DOHH2 (cell line): ENCODE measurements at regions not wholly inside any gene's neighbourhood (a gene's known extent, or its start where the extent isn't known, plus 50 kb on each side); places are given as distances from the start of the nearest gene placed in this dataset.

Experiments used
- H3F3A ChIP-seq: fragments of 200-600 bp; sonication (generic), shearing (Covaris generic); 2 replicates; pipeline ENCODE4 v1.6.0; 2016; ENCODE audit warnings: antibody characterized with exemption, mild to moderate bottlenecking; ENCODE audit not compliant: control insufficient read depth, insufficient read depth
- H3K27ac ChIP-seq: fragments of 200-600 bp; sonication (generic); 2 replicates; pipeline ENCODE4 v1.5.1; 2014; ENCODE audit warnings: low read depth, mild to moderate bottlenecking, low read length, moderate library complexity
- H3K27me3 ChIP-seq: fragments of 200-600 bp; sonication (generic); 2 replicates; pipeline ENCODE4 v1.6.1; 2014; ENCODE audit warnings: mild to moderate bottlenecking, low read length, mixed read lengths; ENCODE audit not compliant: control insufficient read depth
- H3K36me3 ChIP-seq: fragments of 200-600 bp; sonication (generic); 2 replicates; pipeline ENCODE4 v1.6.1; 2014; ENCODE audit warnings: mild to moderate bottlenecking, low read length, moderate library complexity, mixed read lengths; ENCODE audit not compliant: control insufficient read depth
- H3K4me1 ChIP-seq: fragments of 200-600 bp; sonication (generic); 2 replicates; pipeline ENCODE4 v1.6.1; 2014; ENCODE audit warnings: mild to moderate bottlenecking, low read length, mixed read lengths; ENCODE audit not compliant: control insufficient read depth
- H3K4me2 ChIP-seq: fragments of 200-600 bp; sonication (generic); 2 replicates; pipeline ENCODE4 v1.6.0; 2014; ENCODE audit warnings: mild to moderate bottlenecking, low read length, moderate library complexity
- H3K4me3 ChIP-seq: fragments of 200-600 bp; sonication (generic); 2 replicates; pipeline ENCODE4 v1.5.1; 2014; ENCODE audit warnings: mild to moderate bottlenecking, low read length, mixed read lengths
- H3K79me2 ChIP-seq: fragments of 200-600 bp; sonication (generic); 2 replicates; pipeline ENCODE4 v1.6.1; 2014; ENCODE audit warnings: mild to moderate bottlenecking, low read length, mixed read lengths; ENCODE audit not compliant: control insufficient read depth
- H3K9me2 ChIP-seq: fragments of 200-600 bp; sonication (generic); replicated peaks from 2 replicates; pipeline ENCODE4 v1.6.1; 2014; ENCODE audit warnings: mild to moderate bottlenecking, low read length, mixed read lengths; ENCODE audit not compliant: control insufficient read depth
- H3K9me3 ChIP-seq: fragments of 200-600 bp; sonication (generic); 2 replicates; pipeline ENCODE4 v1.6.1; 2014; ENCODE audit warnings: antibody characterized with exemption, low read length, mixed read lengths; ENCODE audit not compliant: control insufficient read depth, insufficient read depth
- H4K20me1 ChIP-seq: fragments of 200-600 bp; sonication (generic); 2 replicates; pipeline ENCODE4 v1.6.0; 2014; ENCODE audit warnings: low read depth, mild to moderate bottlenecking, antibody characterized with exemption, low read length, moderate library complexity; ENCODE audit not compliant: control insufficient read depth, insufficient read depth
- CTCF ChIP-seq: fragments of 200-600 bp; sonication (generic); IDR thresholded peaks from one replicate; pipeline ENCODE4 v1.5.1; 2014; ENCODE audit warnings: antibody characterized with exemption, mild to moderate bottlenecking, low read depth, low read length; ENCODE audit not compliant: poor library complexity, severe bottlenecking
- EZH2phosphoT487 ChIP-seq: fragments of 200-600 bp; sonication (generic); IDR thresholded peaks from 2 replicates; pipeline ENCODE4 v1.6.1; 2017; ENCODE audit warnings: borderline replicate concordance, mild to moderate bottlenecking, antibody characterized with exemption, low read length, moderate library complexity, mixed read lengths

- Histone ChIP-seq H3K4me2 (peak overlapping the region; percentile 87), H3K79me2 (no peaks in the 10 kb centered on the region), H3K4me3 (peak overlapping the region; percentile 61), H3K9me2 (no peaks in the 10 kb centered on the region), H3K9me3 (no peaks in the 10 kb centered on the region), H3K27me3 (no peaks in the 10 kb centered on the region), H3K4me1 (peaks cover 34% of the 10 kb centered on the region), H3F3A (peaks cover 5% of the 10 kb centered on the region; the same call in 1 of the 2 replicates), H4K20me1 (no peaks in the 10 kb centered on the region), H3K36me3 (no peaks in the 10 kb centered on the region), H3K27ac (peak overlapping the region; percentile 66)
- TF ChIP-seq CTCF (no peak), EZH2phosphoT487 (no peak)
Observed at GRCh38 chr17:17403065-17403464, 73.7 kb upstream of the MED9 start.

- Histone ChIP-seq H3K36me3 (no peaks in the 10 kb centered on the region), H3K79me2 (no peaks in the 10 kb centered on the region), H3K9me3 (no peaks in the 10 kb centered on the region), H3K27ac (peak overlapping the region; percentile 66), H3K4me1 (peaks cover 34% of the 10 kb centered on the region), H4K20me1 (no peaks in the 10 kb centered on the region), H3K27me3 (no peaks in the 10 kb centered on the region), H3K4me2 (peak overlapping the region; percentile 87), H3K9me2 (no peaks in the 10 kb centered on the region), H3F3A (peaks cover 5% of the 10 kb centered on the region; the same call in 1 of the 2 replicates), H3K4me3 (peak overlapping the region; percentile 61)
- TF ChIP-seq CTCF (no peak), EZH2phosphoT487 (no peak)
Observed at GRCh38 chr17:17403899-17404576, 72.8 kb upstream of the MED9 start.

GRCh38 chr17:17405673-17406072 lies 71.1 kb upstream of the MED9 start:
- Histone ChIP-seq H3K4me3 (no peak overlapping the region), H3K79me2 (no peaks in the 10 kb centered on the region), H3F3A (peaks cover 5% of the 10 kb centered on the region; the same call in 1 of the 2 replicates), H3K4me1 (peaks cover 34% of the 10 kb centered on the region), H3K36me3 (no peaks in the 10 kb centered on the region), H3K27me3 (no peaks in the 10 kb centered on the region; the same call in 1 of the 2 replicates), H3K9me3 (no peaks in the 10 kb centered on the region), H3K4me2 (no peak overlapping the region), H3K27ac (no peak overlapping the region), H4K20me1 (no peaks in the 10 kb centered on the region), H3K9me2 (no peaks in the 10 kb centered on the region)
- TF ChIP-seq EZH2phosphoT487, result no peak
- TF ChIP-seq CTCF, result no peak
